Fibroblast of skin of back (primary cell): ENCODE measurements at regions not wholly inside any gene's neighbourhood (a gene's known extent, or its start where the extent isn't known, plus 50 kb on each side); places are given as distances from the start of the nearest gene placed in this dataset.
"Not testable (repeated sequence)": the region's sequence is repeated elsewhere in the genome, so short reads cannot be mapped to it uniquely, and the experiment has no call there.

ENCODE experiments used
- DNase-seq: peaks from one replicate; pipeline ENCODE4 v3.0.0-alpha.2; 2013

- no peak for DNase-seq
Observed at GRCh38 chr5:82470185-82470994, 192.2 kb upstream of the RPS23 start.

- DNase-seq: peak; percentile 62
Observed at GRCh38 chr5:82466986-82467561, 188.9 kb upstream of the RPS23 start.

DNA sequence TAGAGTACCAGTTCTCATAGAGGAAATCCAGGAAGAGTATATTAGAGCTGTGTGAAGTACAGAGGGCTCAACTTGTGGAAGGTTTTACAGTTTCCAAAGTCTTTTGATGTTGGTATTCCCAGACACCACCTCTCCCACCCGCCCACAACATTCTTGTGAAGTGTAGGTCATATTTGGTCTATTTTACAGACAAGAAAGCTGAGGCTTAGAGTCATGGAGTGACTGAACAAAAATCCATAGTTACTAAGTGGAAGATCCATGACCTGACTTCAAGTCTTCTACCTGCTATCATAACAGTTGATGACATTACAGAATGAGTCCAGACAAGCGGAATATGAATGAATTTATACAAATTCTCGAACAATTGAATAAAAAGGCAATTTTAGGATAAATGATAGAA, 187.1 kb upstream of the RPS23 start:
- no peak for DNase-seq

- DNase-seq: no peak
Observed at GRCh38 chr5:82459626-82460025, 181.5 kb upstream of the RPS23 start.

- DNase-seq: not testable (repeated sequence)
Observed at GRCh38 chr5:82455317-82455716, 177.2 kb upstream of the RPS23 start.

- DNase-seq: no peak
Observed at GRCh38 chr5:82448374-82448773, 170.2 kb upstream of the RPS23 start.

DNA sequence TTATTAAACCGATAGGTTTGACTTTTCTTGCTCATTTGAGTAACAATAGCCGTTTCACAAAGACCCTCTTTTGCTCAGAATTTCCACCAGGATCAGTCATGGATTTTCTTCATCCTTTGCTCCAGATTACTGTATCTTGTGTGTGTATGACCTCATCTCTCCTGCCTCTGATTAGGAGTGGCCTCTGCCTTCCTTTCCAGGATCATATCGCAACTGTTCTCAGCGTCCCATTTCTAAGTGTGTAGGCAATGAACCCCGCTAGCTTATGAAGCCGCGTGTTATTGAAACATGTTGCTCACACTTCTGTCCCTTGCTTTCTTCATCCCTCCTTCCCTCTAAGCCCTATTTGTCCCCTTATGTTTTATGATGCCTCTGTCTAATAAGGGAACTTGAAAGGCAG, 169.8 kb upstream of the RPS23 start:
- DNase-seq: no peak

DNA sequence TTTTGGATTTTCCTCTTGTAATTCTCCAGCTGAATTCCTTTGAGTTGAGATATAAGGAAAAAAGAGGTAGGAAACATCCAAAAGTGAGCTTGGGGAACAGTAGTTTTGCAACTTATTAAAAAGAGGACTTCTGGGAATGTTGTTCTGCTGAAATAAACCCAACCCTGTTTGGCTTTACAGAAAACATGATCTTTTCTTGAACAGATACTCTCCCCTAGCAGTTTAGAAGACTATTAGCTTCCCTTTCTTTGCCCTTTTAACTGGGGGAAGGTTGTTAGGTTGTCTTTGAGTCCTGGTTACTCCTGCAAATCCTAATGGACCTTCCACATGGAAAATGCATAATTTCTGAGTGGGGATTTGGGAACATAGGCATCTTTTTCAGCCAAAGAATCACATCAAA, 168.7 kb upstream of the RPS23 start:
- no peak for DNase-seq

- no peak for DNase-seq
Observed at GRCh38 chr5:82445726-82446335, 167.7 kb upstream of the RPS23 start.

DNA sequence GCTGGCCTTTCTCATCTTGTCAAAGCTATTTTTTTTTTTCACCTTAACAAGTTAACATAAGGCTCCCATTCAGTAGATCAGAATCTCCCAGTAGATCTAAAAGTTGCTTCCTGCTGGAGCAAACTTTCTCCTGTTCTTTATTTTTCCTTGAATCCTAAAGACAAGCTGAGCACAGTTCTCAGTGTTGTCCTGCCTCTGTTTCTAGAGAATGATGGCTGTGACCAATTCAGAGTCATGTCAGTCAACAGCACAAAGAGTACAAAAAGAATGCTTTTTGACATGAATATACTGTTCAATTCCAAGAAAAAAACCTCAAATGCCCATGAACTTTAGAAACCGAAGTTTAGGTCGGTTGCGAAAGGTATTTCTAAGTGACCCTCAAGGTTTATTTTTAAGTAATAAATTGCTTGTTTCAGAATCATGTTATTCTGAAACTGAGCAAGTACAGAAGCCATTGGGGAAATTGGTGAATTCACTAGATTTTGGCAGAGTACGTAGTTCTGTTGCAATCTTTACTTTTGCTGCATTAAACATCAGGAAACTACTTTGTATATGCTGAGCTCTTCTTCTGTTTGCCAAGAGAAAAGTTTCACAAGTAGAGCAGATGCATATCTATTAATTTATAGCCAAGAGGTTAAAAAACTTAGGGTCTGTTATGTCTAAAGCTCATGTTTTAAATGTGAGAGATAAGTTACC, 161.7 kb upstream of the RPS23 start:
- no peak for DNase-seq

GRCh38 chr5:82437565-82437964, 159.4 kb upstream of the RPS23 start:
- DNase-seq: not testable (repeated sequence)

- DNase-seq: no peak
Observed at GRCh38 chr5:82436291-82436690, 158.1 kb upstream of the RPS23 start.

DNA sequence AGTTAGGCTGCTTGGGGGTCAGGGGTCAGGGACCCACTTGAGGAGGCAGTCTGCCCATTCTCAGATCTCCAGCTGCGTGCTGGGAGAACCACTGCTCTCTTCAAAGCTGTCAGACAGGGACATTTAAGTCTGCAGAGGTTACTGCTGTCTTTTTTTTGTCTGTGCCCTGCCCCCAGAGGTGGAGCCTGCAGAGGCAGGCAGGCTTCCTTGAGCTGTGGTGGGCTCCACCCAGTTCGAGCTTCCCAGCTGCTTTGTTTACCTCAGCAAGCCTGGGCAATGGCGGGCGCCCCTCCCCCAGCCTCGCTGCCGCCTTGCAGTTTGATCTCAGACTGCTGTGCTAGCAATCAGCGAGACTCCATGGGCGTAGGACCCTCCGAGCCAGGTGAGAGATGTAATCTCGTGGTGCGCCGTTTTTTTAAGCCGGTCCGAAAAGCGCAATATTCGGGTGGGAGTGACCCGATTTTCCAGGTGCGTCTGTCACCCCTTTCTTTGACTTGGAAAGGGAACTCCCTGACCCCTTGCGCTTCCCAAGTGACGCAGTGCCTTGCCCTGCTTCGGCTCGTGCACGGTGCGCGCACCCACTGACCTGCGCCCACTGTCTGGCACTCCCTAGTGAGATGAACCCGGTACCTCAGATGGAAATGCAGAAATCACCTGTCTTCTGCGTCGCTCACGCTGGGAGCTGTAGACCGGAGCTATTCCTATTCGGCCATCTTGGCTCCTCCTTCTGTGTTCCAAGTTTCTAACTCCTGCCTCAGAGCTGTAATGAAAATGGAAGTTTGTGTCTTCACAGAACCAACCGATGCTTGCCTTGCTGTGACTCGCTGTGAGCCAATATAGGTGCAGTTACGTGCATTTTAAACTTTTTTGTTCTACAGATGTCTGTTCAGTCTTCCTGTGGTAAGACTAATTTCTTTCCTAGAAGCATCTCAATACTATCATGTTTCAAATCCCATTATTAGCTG, 156.8 kb upstream of the RPS23 start:
- DNase-seq: not testable (repeated sequence)

DNA sequence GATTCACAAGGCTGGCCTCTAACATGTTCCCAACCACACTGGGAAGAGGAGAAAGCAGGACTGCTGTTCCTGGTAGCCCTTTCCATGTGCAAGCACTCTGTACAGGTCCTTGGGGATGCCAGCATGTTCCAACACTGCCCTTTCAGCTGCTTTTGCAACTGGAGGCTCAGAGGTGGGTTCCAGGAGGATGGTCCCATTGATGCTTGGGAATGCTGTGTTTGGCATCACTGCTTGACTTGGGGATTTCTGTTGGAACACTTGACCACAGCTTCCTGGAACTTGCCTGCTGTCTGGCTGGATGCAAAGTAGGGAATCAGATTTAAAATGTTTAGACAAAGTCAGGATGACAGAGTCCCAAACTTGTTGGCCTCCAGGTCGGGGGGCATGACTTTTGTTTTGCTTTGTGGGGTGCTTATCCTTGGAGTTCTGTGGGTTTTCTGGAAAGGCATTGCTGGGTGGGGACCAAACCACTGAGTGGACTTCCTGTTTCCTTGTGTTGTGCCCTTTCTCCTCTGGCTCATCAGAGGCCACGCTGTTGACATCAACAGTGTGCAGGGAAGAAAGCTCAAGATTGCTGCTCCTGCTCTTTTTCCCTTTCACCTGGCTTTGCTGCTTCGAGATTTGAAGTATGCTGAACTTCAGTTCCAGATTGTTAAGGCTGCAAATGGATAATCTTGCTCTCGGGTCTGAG, 148.5 kb upstream of the RPS23 start:
- no peak for DNase-seq

- DNase-seq: no peak
Observed at GRCh38 chr5:82425591-82425990, 147.4 kb upstream of the RPS23 start.

DNA sequence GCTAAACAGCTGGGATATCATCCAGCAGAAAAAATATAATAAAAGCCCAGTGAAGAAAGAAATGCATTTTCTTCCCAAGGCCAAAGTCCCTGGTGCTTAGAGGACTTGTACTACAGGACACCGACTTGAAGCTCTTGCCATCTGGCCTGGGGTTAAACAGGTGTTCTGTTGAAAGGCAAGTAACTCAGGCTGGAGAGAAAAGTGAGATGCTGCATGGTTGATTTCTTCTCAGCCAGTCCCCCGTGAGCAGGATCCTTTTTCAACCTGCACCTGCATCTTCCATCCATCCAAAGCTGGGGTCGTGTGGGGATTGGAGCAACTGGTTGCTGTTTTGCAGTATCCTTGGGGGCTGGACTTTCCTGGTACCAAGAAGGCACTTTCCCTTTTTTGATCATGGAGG, 146.1 kb upstream of the RPS23 start:
- DNase-seq: no peak

- peak; percentile 57 for DNase-seq
Observed at GRCh38 chr5:82422751-82423181, 144.6 kb upstream of the RPS23 start.

- DNase-seq: no peak
Observed at GRCh38 chr5:82422001-82422740, 144.0 kb upstream of the RPS23 start.

- peak; percentile 97 for DNase-seq
Observed at GRCh38 chr5:82421119-82421518, 143.0 kb upstream of the RPS23 start.

- not testable (repeated sequence) for DNase-seq
Observed at GRCh38 chr5:82420524-82420923, 142.4 kb upstream of the RPS23 start.
